Glomerular endothelial cell (primary cell): ENCODE measurements at regions not wholly inside any gene's neighbourhood (a gene's known extent, or its start where the extent isn't known, plus 50 kb on each side); places are given as distances from the start of the nearest gene placed in this dataset.

Source experiments
- DNase-seq: peaks from one replicate; pipeline ENCODE4 v3.0.0-alpha.2; 2011; ENCODE audit warnings: low read depth, low spot score; ENCODE audit errors: extremely low read depth

- DNase-seq = no peak
Observed at GRCh38 chr21:24826822-24827221, 780.5 kb downstream of the MRPL39 start.

GRCh38 chr21:24825348-24825747 is 781.9 kb downstream of the MRPL39 start:
- no peak for DNase-seq

- DNase-seq = no peak
Observed at GRCh38 chr21:24824209-24824608, 783.1 kb downstream of the MRPL39 start.

- no peak for DNase-seq
Observed at GRCh38 chr21:24823247-24823646, 784.0 kb downstream of the MRPL39 start.

- DNase-seq = no peak
Observed at GRCh38 chr21:24785033-24785432, 822.2 kb downstream of the MRPL39 start.

- no peak for DNase-seq
Observed at GRCh38 chr21:24781146-24781545, 826.1 kb downstream of the MRPL39 start.

GRCh38 chr21:24759348-24760075 is 847.8 kb downstream of the MRPL39 start:
- DNase-seq = no peak

GRCh38 chr21:24738063-24738462 is 869.2 kb downstream of the MRPL39 start:
- no peak for DNase-seq

GRCh38 chr21:24737296-24737850 is 869.9 kb downstream of the MRPL39 start:
- no peak for DNase-seq

GRCh38 chr21:24730661-24731060 is 876.6 kb downstream of the MRPL39 start:
- no peak for DNase-seq

- no peak for DNase-seq
Observed at GRCh38 chr21:24729568-24729967, 877.7 kb downstream of the MRPL39 start.

GRCh38 chr21:24727803-24728440 is 879.4 kb downstream of the MRPL39 start:
- DNase-seq = no peak

- no peak for DNase-seq
Observed at GRCh38 chr21:24716281-24716918, 890.9 kb downstream of the MRPL39 start.

- no peak for DNase-seq
Observed at GRCh38 chr21:24714646-24715200, 892.6 kb downstream of the MRPL39 start.

GRCh38 chr21:24705201-24705600 is 902.1 kb downstream of the MRPL39 start:
- DNase-seq = no peak

- no peak for DNase-seq
Observed at GRCh38 chr21:24693779-24694178, 913.5 kb downstream of the MRPL39 start.

- DNase-seq = no peak
Observed at GRCh38 chr21:24681456-24681855, 925.8 kb downstream of the MRPL39 start.

- DNase-seq = no peak
Observed at GRCh38 chr21:24671901-24672300, 935.4 kb downstream of the MRPL39 start.

- DNase-seq = no peak
Observed at GRCh38 chr21:24658926-24659325, 948.4 kb downstream of the MRPL39 start.

- DNase-seq = no peak
Observed at GRCh38 chr21:24658026-24658425, 949.3 kb downstream of the MRPL39 start.

GRCh38 chr21:24649691-24650090 is 957.6 kb downstream of the MRPL39 start:
- no peak for DNase-seq
